Progenitor cell of endocrine pancreas (in vitro differentiated cells): ENCODE measurements at regions not wholly inside any gene's neighbourhood (a gene's known extent, or its start where the extent isn't known, plus 50 kb on each side); places are given as distances from the start of the nearest gene placed in this dataset.

Experiments used
- DNase-seq: peaks from one replicate; pipeline ENCODE4 v3.0.0; 2021; ENCODE audit warnings: low spot score; ENCODE audit not compliant: unreplicated experiment
- H3K27ac Mint-ChIP-seq: 2 replicates; pipeline ENCODE4 v1.8.0; 2021; ENCODE audit warnings: mild to moderate bottlenecking, moderate library complexity, mixed read lengths
- H3K27me3 Mint-ChIP-seq: 2 replicates; pipeline ENCODE4 v1.8.0; 2021; ENCODE audit warnings: mixed read lengths
- H3K36me3 Mint-ChIP-seq: 2 replicates; pipeline ENCODE4 v1.8.0; 2022; ENCODE audit warnings: mixed read lengths; ENCODE audit not compliant: insufficient read depth
- H3K4me1 Mint-ChIP-seq: 2 replicates; pipeline ENCODE4 v1.8.0; 2021; ENCODE audit warnings: low read depth, mixed read lengths
- H3K4me3 Mint-ChIP-seq: 2 replicates; pipeline ENCODE4 v1.8.0; 2021; ENCODE audit warnings: low read depth, mild to moderate bottlenecking, moderate library complexity, mixed read lengths
- H3K9me3 Mint-ChIP-seq: 2 replicates; pipeline ENCODE4 v1.8.0; 2021; ENCODE audit warnings: low read depth, mixed read lengths
- TF ChIP-seq, protein P1 (sequence below): fragments of 200-600 bp; sonication (generic); IDR thresholded peaks from one replicate; pipeline ENCODE4 v1.5.0; 2021; ENCODE audit warnings: antibody characterized with exemption, mild to moderate bottlenecking; ENCODE audit not compliant: unreplicated experiment

DNA sequence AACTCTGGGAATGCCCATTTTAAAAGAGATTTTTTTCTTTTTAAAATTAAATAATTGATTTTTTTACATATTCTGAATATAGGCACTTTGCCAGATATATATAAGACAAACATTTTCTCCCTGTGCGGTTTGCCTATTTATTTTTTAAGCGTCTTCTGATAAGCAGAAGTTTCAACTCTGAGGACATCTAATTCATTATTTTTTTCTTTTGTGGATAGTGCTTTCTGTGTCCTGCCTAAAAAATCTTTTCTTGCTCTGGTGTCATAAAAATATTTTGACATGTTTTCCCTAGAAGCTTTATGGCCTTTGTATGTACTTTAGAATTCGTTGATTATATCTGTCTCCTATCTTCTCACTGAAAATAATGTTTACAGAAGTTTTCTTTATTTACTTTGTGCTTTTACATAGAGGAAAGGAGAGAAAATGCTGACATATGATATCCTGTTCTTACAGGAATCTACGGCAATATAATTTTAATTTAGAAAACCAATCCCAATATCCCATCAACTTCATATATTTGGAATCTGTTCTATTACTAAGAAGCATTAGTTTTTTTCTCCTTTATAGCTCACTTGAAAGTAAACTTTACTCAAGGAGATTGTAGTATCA is 111.9 kb upstream of the EFNA5 start:
- no peak overlapping the region for H3K27ac Mint-ChIP-seq
- H3K4me3 Mint-ChIP-seq, result no peak overlapping the region
- H3K27me3 Mint-ChIP-seq, result peaks cover 44% of the 10 kb centered on the region
- peaks cover 2% of the 10 kb centered on the region for H3K36me3 Mint-ChIP-seq
- no peak for DNase-seq
- TF ChIP-seq, protein P1, sequence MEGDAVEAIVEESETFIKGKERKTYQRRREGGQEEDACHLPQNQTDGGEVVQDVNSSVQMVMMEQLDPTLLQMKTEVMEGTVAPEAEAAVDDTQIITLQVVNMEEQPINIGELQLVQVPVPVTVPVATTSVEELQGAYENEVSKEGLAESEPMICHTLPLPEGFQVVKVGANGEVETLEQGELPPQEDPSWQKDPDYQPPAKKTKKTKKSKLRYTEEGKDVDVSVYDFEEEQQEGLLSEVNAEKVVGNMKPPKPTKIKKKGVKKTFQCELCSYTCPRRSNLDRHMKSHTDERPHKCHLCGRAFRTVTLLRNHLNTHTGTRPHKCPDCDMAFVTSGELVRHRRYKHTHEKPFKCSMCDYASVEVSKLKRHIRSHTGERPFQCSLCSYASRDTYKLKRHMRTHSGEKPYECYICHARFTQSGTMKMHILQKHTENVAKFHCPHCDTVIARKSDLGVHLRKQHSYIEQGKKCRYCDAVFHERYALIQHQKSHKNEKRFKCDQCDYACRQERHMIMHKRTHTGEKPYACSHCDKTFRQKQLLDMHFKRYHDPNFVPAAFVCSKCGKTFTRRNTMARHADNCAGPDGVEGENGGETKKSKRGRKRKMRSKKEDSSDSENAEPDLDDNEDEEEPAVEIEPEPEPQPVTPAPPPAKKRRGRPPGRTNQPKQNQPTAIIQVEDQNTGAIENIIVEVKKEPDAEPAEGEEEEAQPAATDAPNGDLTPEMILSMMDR, result no peak
- peaks cover 10% of the 10 kb centered on the region for H3K4me1 Mint-ChIP-seq
- peaks cover 4% of the 10 kb centered on the region for H3K9me3 Mint-ChIP-seq

DNA sequence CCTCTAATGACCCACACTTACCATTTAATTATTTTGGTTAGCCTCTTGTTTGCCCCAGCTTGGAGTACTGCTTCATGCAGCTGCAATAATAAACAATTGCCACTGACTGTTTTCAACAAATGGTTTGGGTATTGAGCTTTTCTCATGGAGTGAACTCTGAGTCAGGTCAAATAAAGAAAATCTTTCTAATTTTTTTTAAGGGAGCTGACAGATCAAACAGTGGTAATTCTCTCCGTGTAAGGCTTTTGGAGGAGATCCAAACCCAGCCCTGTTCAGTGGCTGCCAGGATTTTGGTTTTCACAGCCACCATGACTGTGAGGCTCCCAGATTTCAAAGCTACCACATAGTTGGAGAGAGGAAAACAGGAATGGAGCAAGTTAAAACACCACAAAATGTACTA is 110.7 kb upstream of the EFNA5 start:
- H3K4me1 Mint-ChIP-seq, result peaks cover 21% of the 10 kb centered on the region
- peaks cover 2% of the 10 kb centered on the region for H3K36me3 Mint-ChIP-seq
- DNase-seq, result no peak
- no peak overlapping the region for H3K4me3 Mint-ChIP-seq
- TF ChIP-seq, protein P1, result no peak
- peaks cover 4% of the 10 kb centered on the region for H3K9me3 Mint-ChIP-seq
- H3K27ac Mint-ChIP-seq, result no peak overlapping the region
- peaks cover 38% of the 10 kb centered on the region for H3K27me3 Mint-ChIP-seq

DNA sequence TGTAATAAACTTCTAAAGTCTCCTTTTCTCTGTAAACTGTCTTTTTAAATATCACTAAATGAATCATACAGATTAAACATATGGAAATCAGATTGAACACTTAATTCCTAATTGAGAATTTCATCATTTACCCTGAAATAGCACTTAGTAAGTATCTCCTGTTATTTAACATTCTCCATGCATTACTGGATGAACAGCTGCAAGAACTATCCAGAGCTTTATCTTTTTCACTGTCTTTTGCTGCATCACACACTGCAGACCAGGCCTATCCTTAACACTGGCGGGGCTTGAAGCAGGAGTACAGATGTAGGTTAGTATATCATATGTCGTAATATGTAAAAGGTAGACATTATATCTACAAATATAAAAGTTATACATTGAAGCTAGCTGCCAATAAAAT is 108.7 kb upstream of the EFNA5 start:
- no peak for DNase-seq
- Mint-ChIP-seq H3K4me3 (no peak overlapping the region), H3K36me3 (peaks cover 2% of the 10 kb centered on the region), H3K4me1 (peaks cover 23% of the 10 kb centered on the region), H3K27me3 (peaks cover 46% of the 10 kb centered on the region), H3K27ac (no peak overlapping the region), H3K9me3 (peaks cover 4% of the 10 kb centered on the region)
- TF ChIP-seq, protein P1, result no peak

DNA sequence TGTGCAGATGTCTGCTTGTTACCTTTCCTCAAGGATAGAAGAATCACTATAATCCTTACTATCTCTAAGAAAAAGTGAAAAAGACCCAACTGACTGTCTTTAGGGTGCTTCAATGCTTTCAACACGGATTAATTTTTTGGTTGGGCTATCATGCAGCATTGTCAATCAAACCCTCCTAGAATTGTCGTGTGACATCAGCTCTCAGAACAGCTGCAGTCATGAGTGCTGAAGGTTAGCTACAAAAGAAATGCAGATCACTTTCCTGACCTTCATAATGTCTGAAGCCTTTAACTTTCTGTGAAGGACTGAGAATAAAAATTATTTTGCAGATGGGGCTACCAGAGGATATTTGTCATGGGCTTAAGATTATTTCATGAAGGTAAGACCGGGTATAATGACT is 107.9 kb upstream of the EFNA5 start:
- DNase-seq, result no peak
- H3K4me1 Mint-ChIP-seq, result peaks cover 22% of the 10 kb centered on the region
- H3K27ac Mint-ChIP-seq, result no peak overlapping the region
- H3K9me3 Mint-ChIP-seq, result peaks cover 4% of the 10 kb centered on the region
- H3K4me3 Mint-ChIP-seq, result no peak overlapping the region
- H3K36me3 Mint-ChIP-seq, result peaks cover 2% of the 10 kb centered on the region
- TF ChIP-seq, protein P1, result no peak
- peaks cover 47% of the 10 kb centered on the region for H3K27me3 Mint-ChIP-seq

DNA sequence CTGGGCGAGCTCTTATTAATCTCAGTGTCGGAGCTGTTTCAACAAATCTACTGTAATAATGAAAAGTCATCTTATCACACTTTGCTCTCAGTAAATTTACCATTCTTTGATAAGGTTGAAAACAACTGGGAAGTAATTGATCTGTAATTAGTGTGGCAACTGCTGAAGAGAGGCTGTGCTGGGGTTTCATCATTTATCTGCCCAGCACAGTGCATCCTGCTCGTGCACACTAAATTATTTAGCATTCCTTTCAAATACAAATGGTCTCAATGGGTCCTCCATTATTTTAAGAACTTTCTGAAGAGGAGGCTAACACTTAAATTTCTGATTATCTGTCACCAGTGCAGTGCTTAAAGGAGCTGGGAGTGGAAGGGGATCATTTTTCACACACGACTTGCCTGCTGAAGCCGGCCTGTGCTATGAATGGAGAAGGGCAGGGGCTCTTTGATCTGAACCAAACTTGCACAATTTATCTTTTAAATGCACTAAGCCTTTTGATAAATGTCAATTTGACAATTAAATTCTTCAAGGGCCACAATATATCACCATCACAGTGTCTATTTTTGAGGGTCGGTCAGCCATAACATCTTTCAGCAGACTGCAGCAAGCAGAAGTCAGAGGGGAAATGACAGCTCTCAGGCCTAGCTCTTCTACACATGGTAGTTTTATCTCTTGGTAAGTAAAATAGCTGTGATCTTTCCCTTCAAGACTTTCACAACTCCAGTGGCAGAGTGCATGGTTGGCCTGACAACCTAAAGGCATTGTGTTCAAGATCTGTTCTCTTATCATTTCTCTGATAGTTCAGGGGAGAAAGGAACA is 106.4 kb upstream of the EFNA5 start:
- Mint-ChIP-seq H3K27me3 (peaks cover 58% of the 10 kb centered on the region), H3K36me3 (peaks cover 2% of the 10 kb centered on the region), H3K4me3 (no peak overlapping the region), H3K4me1 (peaks cover 19% of the 10 kb centered on the region), H3K27ac (no peak overlapping the region), H3K9me3 (peaks cover 4% of the 10 kb centered on the region)
- TF ChIP-seq, protein P1, result no peak
- no peak for DNase-seq
